GM18870 (cell line): ENCODE measurements at regions not wholly inside any gene's neighbourhood (a gene's known extent, or its start where the extent isn't known, plus 50 kb on each side); places are given as distances from the start of the nearest gene placed in this dataset.

ENCODE experiments used
- ATAC-seq: cut with Tn5 transposase; IDR thresholded peaks from one replicate; pipeline ENCODE4 v1.9.1; 2021; ENCODE audit warnings: moderate library complexity; ENCODE audit not compliant: unreplicated experiment

- ATAC-seq = peak; percentile 26
Observed at GRCh38 chr4:180394730-180395129, 1848.5 kb upstream of the TENM3 start.

- ATAC-seq = no peak
Observed at GRCh38 chr4:180398564-180398963, 1844.6 kb upstream of the TENM3 start.

- ATAC-seq = no peak
Observed at GRCh38 chr4:180407275-180407885, 1835.8 kb upstream of the TENM3 start.

GRCh38 chr4:180418819-180419531, 1824.2 kb upstream of the TENM3 start:
- ATAC-seq = no peak

GRCh38 chr4:180422989-180423711, 1820.1 kb upstream of the TENM3 start:
- no peak for ATAC-seq

GRCh38 chr4:180423712-180424057, 1819.5 kb upstream of the TENM3 start:
- no peak for ATAC-seq

- ATAC-seq = no peak
Observed at GRCh38 chr4:180426938-180427337, 1816.3 kb upstream of the TENM3 start.

GRCh38 chr4:180430283-180430682, 1812.9 kb upstream of the TENM3 start:
- no peak for ATAC-seq

GRCh38 chr4:180434131-180434895, 1808.9 kb upstream of the TENM3 start:
- peak; percentile 96 for ATAC-seq

- no peak for ATAC-seq
Observed at GRCh38 chr4:180436361-180436760, 1806.8 kb upstream of the TENM3 start.

- no peak for ATAC-seq
Observed at GRCh38 chr4:180437601-180438000, 1805.6 kb upstream of the TENM3 start.

GRCh38 chr4:180448306-180448705, 1794.9 kb upstream of the TENM3 start:
- no peak for ATAC-seq

GRCh38 chr4:180449395-180449956, 1793.7 kb upstream of the TENM3 start:
- peak; percentile 96 for ATAC-seq

- ATAC-seq = no peak
Observed at GRCh38 chr4:180455226-180455625, 1788.0 kb upstream of the TENM3 start.

GRCh38 chr4:180456928-180457327, 1786.3 kb upstream of the TENM3 start:
- ATAC-seq = no peak

GRCh38 chr4:180462116-180462515, 1781.1 kb upstream of the TENM3 start:
- no peak for ATAC-seq

- no peak for ATAC-seq
Observed at GRCh38 chr4:180465364-180465763, 1777.8 kb upstream of the TENM3 start.

GRCh38 chr4:180483036-180483435, 1760.2 kb upstream of the TENM3 start:
- no peak for ATAC-seq

- no peak for ATAC-seq
Observed at GRCh38 chr4:180485407-180485806, 1757.8 kb upstream of the TENM3 start.

GRCh38 chr4:180486342-180486741, 1756.9 kb upstream of the TENM3 start:
- no peak for ATAC-seq

- ATAC-seq = no peak
Observed at GRCh38 chr4:180489787-180490186, 1753.4 kb upstream of the TENM3 start.
